Testis (tissue), 2 donors: ENCODE measurements at regions not wholly inside any gene's neighbourhood (a gene's known extent, or its start where the extent isn't known, plus 50 kb on each side); places are given as distances from the start of the nearest gene placed in this dataset.

Source experiments
- CTCF ChIP-seq, 3 experiments: fragments of 450-650 bp in 2 of 3; fragments of 200-600 bp in 1 of 3; sonication (generic) in 1 of 3; IDR thresholded peaks; one replicate each; pipeline ENCODE4 v1.5.1; 2016 to 2019; ENCODE audit warnings: antibody characterized with exemption in 3 of 3, mild to moderate bottlenecking in 2 of 3, moderate library complexity in 1 of 3
- POLR2A ChIP-seq: fragments of 450-650 bp; IDR thresholded peaks from one replicate; pipeline ENCODE4 v1.6.1; 2017; ENCODE audit warnings: antibody characterized with exemption, mild to moderate bottlenecking, moderate library complexity

- TF ChIP-seq CTCF (IDR thresholded peaks at IDR 0.05) (no peak), POLR2A (no peak)
These were observed 114.2 kb upstream of the UMPS start for GRCh38 chr3:124615896-124616543.
